ENCODE measurements at regions not wholly inside any gene's neighbourhood (a gene's known extent, or its start where the extent isn't known, plus 50 kb on each side); places are given as distances from the start of the nearest gene placed in this dataset.
A peak's percentile ranks its signal among the peaks of the same experiment; 100 is the strongest.

GRCh38 chr4:77240469-77241066 lies 83.6 kb downstream of the CCNG2 start:
- ChIA-PET POLR2A (no interaction called here), CTCF (interaction anchor here (0.6 to 4.5 kb wide), 27 partner anchors 10 to 1248 kb away, joined by 3 to 37 read pairs (median 5); no protein-coding TSS in a partner anchor)
- Histone ChIP-seq H3K4me1 (ENCODE audit: control insufficient read depth, insufficient read depth, low read length) (no peaks in the 10 kb centered on the region), H3K27ac (ENCODE audit: extremely low read depth, low read depth, low read length) (no peak overlapping the region), H3K36me3 (ENCODE audit: control insufficient read depth in 2 of 2, insufficient read depth in 1 of 2, low read length in 2 of 2) (no peaks in the 10 kb centered on the region), H3K4me3 (ENCODE audit: low read depth, low read length) (no peak overlapping the region), H3K9me3 (ENCODE audit: control insufficient read depth, insufficient read depth, low read depth, low read length) (no peaks in the 10 kb centered on the region)
- TF ChIP-seq ZNF585B (tag by site-specific recombination; IDR thresholded peaks at IDR 0.05) (no peak), CTCF (tag by site-specific recombination; IDR thresholded peaks at IDR 0.05) (peak; percentile 58; the same call in 1 of the 2 replicates), ZNF654 (tag by site-specific recombination; IDR thresholded peaks at IDR 0.05; ENCODE audit: low read depth) (peak; percentile 86), ZNF239 (tag by site-specific recombination; IDR thresholded peaks at IDR 0.05) (no peak)

- POLR2A ChIA-PET, result no interaction called here
- CTCF ChIA-PET, result no interaction called here
- TF ChIP-seq ZNF660 (tag by site-specific recombination; IDR thresholded peaks at IDR 0.05), result no peak
- no peak for TF ChIP-seq OSR2 (tag by site-specific recombination; IDR thresholded peaks at IDR 0.05)
- TF ChIP-seq ZNF692 (tag by site-specific recombination; IDR thresholded peaks at IDR 0.05), result no peak
- TF ChIP-seq ZNF292 (tag by site-specific recombination; IDR thresholded peaks at IDR 0.05; ENCODE audit: borderline replicate concordance, low read depth), result no peak
- TF ChIP-seq ZNF555 (tag by site-specific recombination; conservative IDR thresholded peaks at IDR 0.05), result no peak
- TF ChIP-seq ZNF639 (tag by site-specific recombination; IDR thresholded peaks at IDR 0.05), result no peak
- no peak for TF ChIP-seq ZNF585B (tag by site-specific recombination; IDR thresholded peaks at IDR 0.05)
- TF ChIP-seq ZNF23 (tag by site-specific recombination; IDR thresholded peaks at IDR 0.05; ENCODE audit: borderline replicate concordance), result no peak
- TF ChIP-seq PRDM1 (tag by site-specific recombination; IDR thresholded peaks at IDR 0.05), result no peak
- TF ChIP-seq ZNF530 (tag by site-specific recombination; IDR thresholded peaks at IDR 0.05; ENCODE audit: low read depth), result no peak
- TF ChIP-seq ZNF433 (tag by site-specific recombination; IDR thresholded peaks at IDR 0.05; ENCODE audit: low read depth), result no peak
- TF ChIP-seq ZSCAN4 (tag by site-specific recombination; IDR thresholded peaks at IDR 0.05), result no peak
- no peak for TF ChIP-seq GLI4 (tag by site-specific recombination; IDR thresholded peaks at IDR 0.05)
- TF ChIP-seq ATF2 (tag by site-specific recombination; IDR thresholded peaks at IDR 0.05; ENCODE audit: low read depth), result no peak
- no peak for TF ChIP-seq ZNF624 (tag by site-specific recombination; IDR thresholded peaks at IDR 0.05)
- TF ChIP-seq ZNF133 (tag by site-specific recombination; IDR thresholded peaks at IDR 0.05), result no peak
- no peak for TF ChIP-seq ZSCAN5A (tag by site-specific recombination; IDR thresholded peaks at IDR 0.05)
- TF ChIP-seq ZNF510 (tag by site-specific recombination; IDR thresholded peaks at IDR 0.05; ENCODE audit: insufficient replicate concordance), result no peak
- no peak for TF ChIP-seq PRDM4 (tag by site-specific recombination; IDR thresholded peaks at IDR 0.05)
- no peak for TF ChIP-seq ZNF366 (tag by site-specific recombination; conservative IDR thresholded peaks at IDR 0.05)
- H3K36me3 ChIP-seq (ENCODE audit: control insufficient read depth in 2 of 2, insufficient read depth in 1 of 2, low read length in 2 of 2), result no peaks in the 10 kb centered on the region
- no peaks in the 10 kb centered on the region for H3K4me1 ChIP-seq (ENCODE audit: control insufficient read depth, insufficient read depth, low read length)
- no peak overlapping the region for H3K27ac ChIP-seq (ENCODE audit: extremely low read depth, low read depth, low read length)
- H3K9me3 ChIP-seq (ENCODE audit: control insufficient read depth, insufficient read depth, low read depth, low read length), result no peaks in the 10 kb centered on the region
- H3K4me3 ChIP-seq (ENCODE audit: low read depth, low read length), result no peak overlapping the region
Measured at GRCh38 chr4:77248805-77249204, 91.8 kb downstream of the CCNG2 start.
